GM12864 (cell line): ENCODE measurements at regions not wholly inside any gene's neighbourhood (a gene's known extent, or its start where the extent isn't known, plus 50 kb on each side); places are given as distances from the start of the nearest gene placed in this dataset.

Source experiments
- DNase-seq: peaks from one replicate; pipeline ENCODE4 v3.0.0-alpha.2; 2011; ENCODE audit warnings: low read depth
- H3K4me3 ChIP-seq: 2 replicates; pipeline ENCODE4 v1.5.1; 2011; ENCODE audit warnings: mild to moderate bottlenecking, low read depth, low read length, control low read depth
- TF ChIP-seq, protein P1 (sequence below): IDR thresholded peaks from 2 replicates; pipeline ENCODE4 v1.5.1; 2011; ENCODE audit warnings: low read depth, mild to moderate bottlenecking, moderate library complexity, low read length, control low read depth, inconsistent platforms; ENCODE audit errors: missing control alignments

DNA sequence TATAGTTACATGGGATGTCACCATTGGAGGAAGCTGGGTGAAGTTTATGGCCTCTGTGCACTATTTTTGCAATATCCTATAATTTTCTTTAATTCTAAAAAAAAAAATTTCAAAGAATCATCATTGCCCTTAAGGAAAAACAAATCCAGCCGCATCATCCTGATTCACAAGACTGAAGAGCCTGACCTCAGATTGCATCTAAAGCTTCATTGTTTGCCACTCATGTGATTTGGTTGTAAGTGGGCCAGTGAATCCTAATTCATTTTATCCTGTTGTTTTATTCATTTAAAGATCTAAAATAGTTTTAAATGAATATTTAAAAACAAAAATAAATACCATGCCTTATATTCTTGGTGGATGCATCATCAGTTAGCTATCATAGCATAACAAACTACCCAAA is 504.5 kb downstream of the TBC1D4 start:
- no peak overlapping the region for H3K4me3 ChIP-seq
- TF ChIP-seq, protein P1, sequence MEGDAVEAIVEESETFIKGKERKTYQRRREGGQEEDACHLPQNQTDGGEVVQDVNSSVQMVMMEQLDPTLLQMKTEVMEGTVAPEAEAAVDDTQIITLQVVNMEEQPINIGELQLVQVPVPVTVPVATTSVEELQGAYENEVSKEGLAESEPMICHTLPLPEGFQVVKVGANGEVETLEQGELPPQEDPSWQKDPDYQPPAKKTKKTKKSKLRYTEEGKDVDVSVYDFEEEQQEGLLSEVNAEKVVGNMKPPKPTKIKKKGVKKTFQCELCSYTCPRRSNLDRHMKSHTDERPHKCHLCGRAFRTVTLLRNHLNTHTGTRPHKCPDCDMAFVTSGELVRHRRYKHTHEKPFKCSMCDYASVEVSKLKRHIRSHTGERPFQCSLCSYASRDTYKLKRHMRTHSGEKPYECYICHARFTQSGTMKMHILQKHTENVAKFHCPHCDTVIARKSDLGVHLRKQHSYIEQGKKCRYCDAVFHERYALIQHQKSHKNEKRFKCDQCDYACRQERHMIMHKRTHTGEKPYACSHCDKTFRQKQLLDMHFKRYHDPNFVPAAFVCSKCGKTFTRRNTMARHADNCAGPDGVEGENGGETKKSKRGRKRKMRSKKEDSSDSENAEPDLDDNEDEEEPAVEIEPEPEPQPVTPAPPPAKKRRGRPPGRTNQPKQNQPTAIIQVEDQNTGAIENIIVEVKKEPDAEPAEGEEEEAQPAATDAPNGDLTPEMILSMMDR, result no peak
- no peak for DNase-seq

DNA sequence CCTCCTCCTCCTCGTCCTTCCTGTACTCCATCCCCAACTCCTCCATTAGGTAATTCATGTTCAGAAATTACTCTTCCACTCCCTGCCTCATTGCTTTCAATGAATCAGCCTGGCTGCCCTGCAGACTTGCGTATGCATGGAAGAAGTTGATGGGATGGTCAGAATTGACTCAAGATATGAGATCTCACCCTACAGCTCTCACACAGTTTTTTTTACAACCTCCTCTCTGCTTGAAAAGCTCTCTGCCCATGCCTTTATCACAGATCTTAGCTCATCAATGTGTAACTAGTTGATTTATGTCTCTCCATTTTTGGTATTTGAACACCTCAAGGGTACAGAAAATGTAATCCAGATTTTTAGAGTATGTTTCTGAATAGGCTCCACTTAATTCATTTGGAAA is 506.9 kb downstream of the TBC1D4 start:
- no peak overlapping the region for H3K4me3 ChIP-seq
- no peak for DNase-seq
- TF ChIP-seq, protein P1, result no peak

DNA sequence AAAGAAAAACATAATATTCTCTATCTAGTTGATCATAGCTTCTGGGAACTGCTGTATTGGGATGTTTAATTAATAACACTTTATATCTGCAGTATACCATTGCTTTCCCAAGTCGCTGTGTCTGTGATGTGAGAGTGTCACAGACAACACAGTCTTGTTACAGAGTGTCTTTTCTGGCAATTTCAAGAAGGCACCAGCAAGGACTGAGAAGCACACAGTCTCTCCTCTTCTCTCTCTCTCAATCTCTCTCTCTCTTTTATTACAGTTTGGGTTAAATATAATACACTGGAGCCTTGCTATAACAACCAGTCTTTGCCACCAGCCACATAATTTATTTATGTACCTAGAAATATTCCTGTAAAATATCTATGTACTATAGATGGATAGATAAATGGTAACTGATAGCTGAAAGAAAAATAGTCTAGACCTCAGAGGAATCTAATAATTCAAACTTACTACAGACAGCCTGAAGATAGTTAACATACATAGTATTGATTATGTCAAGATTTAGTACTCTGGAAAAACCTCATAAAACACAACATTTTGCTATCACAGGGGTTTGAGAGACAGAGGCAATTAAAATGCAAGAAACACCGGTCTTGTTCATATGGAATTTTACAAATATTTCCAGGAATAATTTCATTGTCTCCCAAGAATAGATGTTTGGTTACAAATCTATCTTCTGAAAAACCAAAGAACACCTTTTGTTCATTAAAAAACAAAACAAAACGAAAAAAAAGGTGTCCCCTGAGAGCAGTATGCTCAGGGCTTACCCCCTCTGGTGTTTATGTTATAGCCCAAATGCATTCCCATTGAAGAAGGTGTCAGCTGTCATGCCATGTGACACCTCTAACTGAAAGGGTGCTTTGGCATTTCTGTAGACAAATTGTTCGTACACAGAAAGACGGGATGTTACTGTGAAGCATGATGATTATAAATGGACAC is 507.8 kb downstream of the TBC1D4 start:
- no peak overlapping the region for H3K4me3 ChIP-seq
- TF ChIP-seq, protein P1, result no peak
- no peak for DNase-seq

DNA sequence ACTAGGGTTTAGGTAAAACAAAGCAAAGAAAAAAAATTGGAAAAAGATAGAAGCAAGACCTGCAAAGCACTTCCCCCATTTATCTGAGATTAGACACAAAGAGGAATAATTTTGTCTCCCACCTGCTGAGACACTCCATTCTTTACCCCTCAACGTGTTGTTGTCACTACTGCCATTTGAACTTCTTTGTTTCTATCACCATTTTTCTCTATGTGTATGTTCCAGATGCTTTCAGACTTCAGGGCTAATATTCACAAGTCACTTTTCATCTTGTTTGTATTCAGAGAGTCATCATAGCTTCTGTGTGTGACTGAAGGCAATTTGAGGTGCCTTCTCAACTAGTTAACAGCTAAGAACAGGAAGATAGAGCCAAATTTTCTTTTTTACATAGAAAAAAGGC is 512.5 kb downstream of the TBC1D4 start:
- TF ChIP-seq, protein P1, result no peak
- no peak overlapping the region for H3K4me3 ChIP-seq
- DNase-seq, result no peak

DNA sequence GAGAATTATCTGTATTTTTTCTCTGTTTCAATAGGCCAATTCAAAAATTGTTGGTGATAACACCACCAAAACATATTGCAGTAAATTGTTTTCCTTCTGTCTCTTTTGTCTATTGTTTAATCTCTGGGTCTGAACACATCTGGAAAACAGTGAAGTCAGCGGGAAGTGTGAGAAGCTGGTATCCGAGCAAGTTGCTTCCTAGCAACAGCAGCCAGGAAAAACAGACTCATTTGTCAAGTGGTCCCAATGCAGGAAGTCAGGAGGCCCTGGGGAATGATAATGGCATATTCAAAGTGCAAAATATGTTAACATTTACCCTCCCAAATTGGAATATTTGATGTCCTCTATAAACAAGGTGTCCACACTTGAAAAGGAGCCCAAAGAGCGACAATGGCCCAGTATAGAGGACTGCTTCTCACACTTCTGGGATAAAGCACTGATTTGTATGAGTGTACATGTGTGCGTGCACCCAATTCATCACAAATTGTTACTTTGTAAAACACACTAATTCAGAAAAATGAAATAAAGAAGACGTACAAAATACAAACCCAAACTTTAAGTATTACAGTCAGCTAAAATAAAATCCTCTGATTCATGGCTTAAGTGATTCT is 515.0 kb downstream of the TBC1D4 start:
- DNase-seq, result no peak
- no peak overlapping the region for H3K4me3 ChIP-seq
- TF ChIP-seq, protein P1, result no peak

DNA sequence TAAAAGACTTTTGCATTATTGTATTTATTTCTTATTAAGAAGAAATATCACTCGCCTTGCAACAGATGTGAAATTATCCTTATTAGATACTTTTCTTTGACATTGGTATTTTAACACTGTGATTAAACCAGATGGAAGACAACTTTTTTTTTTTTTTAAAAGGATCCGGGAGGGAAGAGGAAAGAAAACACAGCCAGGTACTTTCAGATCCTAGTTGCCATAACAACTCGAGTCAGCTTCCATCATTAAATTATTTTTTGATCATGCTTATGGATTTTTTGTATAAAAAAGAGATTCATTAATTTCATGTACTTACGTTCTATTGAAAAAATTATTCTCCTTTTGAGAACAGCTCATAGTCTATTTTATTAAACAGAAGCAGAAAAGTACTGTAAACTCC is 515.7 kb downstream of the TBC1D4 start:
- DNase-seq, result no peak
- TF ChIP-seq, protein P1, result no peak

More for the DNA sequence above, 515.7 kb downstream of the TBC1D4 start:
- no peak overlapping the region for H3K4me3 ChIP-seq
